OCI-LY7 (cell line): ENCODE measurements at regions not wholly inside any gene's neighbourhood (a gene's known extent, or its start where the extent isn't known, plus 50 kb on each side); places are given as distances from the start of the nearest gene placed in this dataset.

ENCODE experiments used
- BruUV-seq: library from RNA; stranded (reverse); fragments of 400-500 nt; replicated peaks from 2 replicates; lab custom pipeline; 2021; lab: Mats Ljungman, UMichigan
- CTCF ChIA-PET: fragments of 300-600 bp; sonication (Branson Sonifier 250); formaldehyde crosslinking; loops from one replicate; lab custom pipeline; 2022; ENCODE audit warnings: antibody characterized with exemption; ENCODE audit not compliant: unreplicated experiment; lab: Charles Lee
- POLR2A ChIA-PET: fragments of 300-600 bp; sonication (Branson Sonifier 250); formaldehyde crosslinking; loops from one replicate; lab custom pipeline; 2022; ENCODE audit warnings: antibody characterized with exemption; lab: Charles Lee
- DNase-seq: peaks from one replicate; pipeline ENCODE4 v3.0.0-alpha.2; 2015; ENCODE audit warnings: low spot score
- H2AFZ ChIP-seq: fragments of 200-600 bp; sonication (generic), shearing (Covaris generic); 2 replicates; pipeline ENCODE4 v1.6.1; 2014; ENCODE audit warnings: mild to moderate bottlenecking, antibody characterized with exemption, low read length, moderate library complexity
- H3K27ac ChIP-seq: fragments of 200-600 bp; sonication (generic); 2 replicates; pipeline ENCODE4 v1.5.1; 2014; ENCODE audit warnings: mixed run types, low read depth, mild to moderate bottlenecking, moderate library complexity, low read length, inconsistent platforms; ENCODE audit not compliant: poor library complexity, severe bottlenecking
- H3K36me3 ChIP-seq: fragments of 200-600 bp; sonication (generic); 2 replicates; pipeline ENCODE4 v1.6.1; 2014; ENCODE audit warnings: mild to moderate bottlenecking, antibody characterized with exemption, low read length, moderate library complexity, mixed read lengths; ENCODE audit not compliant: insufficient read depth
- H3K4me1 ChIP-seq: fragments of 200-600 bp; sonication (generic); 2 replicates; pipeline ENCODE4 v1.5.1; 2014; ENCODE audit warnings: mild to moderate bottlenecking, low read length; ENCODE audit not compliant: insufficient read depth, poor library complexity, severe bottlenecking
- H3K4me2 ChIP-seq: fragments of 200-600 bp; sonication (generic); 2 replicates; pipeline ENCODE4 v1.6.1; 2014; ENCODE audit warnings: mild to moderate bottlenecking, low read length
- H3K4me3 ChIP-seq: fragments of 200-600 bp; sonication (generic); 2 replicates; pipeline ENCODE4 v1.5.1; 2014; ENCODE audit warnings: mild to moderate bottlenecking, low read depth, low read length; ENCODE audit not compliant: poor library complexity, severe bottlenecking
- H3K79me2 ChIP-seq: fragments of 200-600 bp; sonication (generic); 2 replicates; pipeline ENCODE4 v1.6.1; 2016; ENCODE audit warnings: low read depth, mild to moderate bottlenecking, low read length, moderate library complexity, mixed read lengths; ENCODE audit not compliant: insufficient read depth
- H3K9me2 ChIP-seq: fragments of 200-600 bp; sonication (generic); 2 replicates; pipeline ENCODE4 v1.6.1; 2016; ENCODE audit warnings: mild to moderate bottlenecking, low read length, mixed read lengths; ENCODE audit not compliant: insufficient read depth
- H3K9me3 ChIP-seq: fragments of 200-600 bp; sonication (generic); 2 replicates; pipeline ENCODE4 v1.6.1; 2014; ENCODE audit warnings: mild to moderate bottlenecking, mixed run types, low read length, mixed read lengths
- H4K20me1 ChIP-seq: fragments of 200-600 bp; sonication (generic); 2 replicates; pipeline ENCODE4 v1.6.1; 2014; ENCODE audit warnings: mild to moderate bottlenecking, antibody characterized with exemption, low read length, moderate library complexity, mixed read lengths; ENCODE audit not compliant: insufficient read depth
- EZH2phosphoT487 ChIP-seq: fragments of 200-600 bp; sonication (generic); IDR thresholded peaks from 2 replicates; pipeline ENCODE4 v1.6.1; 2018; ENCODE audit warnings: low read depth, borderline replicate concordance, mild to moderate bottlenecking, mixed run types, antibody characterized with exemption, low read length, moderate library complexity, mixed read lengths
- intact Hi-C: fragments of 100-400 bp; cut with micrococcal nuclease; formaldehyde crosslinking; loops from one replicate; pipeline ENCODE4 v1.10.0; 2022; ENCODE audit not compliant: unreplicated experiment
- TF ChIP-seq, protein P1 (sequence below): fragments of 200-600 bp; sonication (generic); conservative IDR thresholded peaks from 2 replicates; pipeline ENCODE4 v1.5.1; 2014; ENCODE audit warnings: mild to moderate bottlenecking, antibody characterized with exemption, low read length, moderate library complexity, mixed read lengths

DNA sequence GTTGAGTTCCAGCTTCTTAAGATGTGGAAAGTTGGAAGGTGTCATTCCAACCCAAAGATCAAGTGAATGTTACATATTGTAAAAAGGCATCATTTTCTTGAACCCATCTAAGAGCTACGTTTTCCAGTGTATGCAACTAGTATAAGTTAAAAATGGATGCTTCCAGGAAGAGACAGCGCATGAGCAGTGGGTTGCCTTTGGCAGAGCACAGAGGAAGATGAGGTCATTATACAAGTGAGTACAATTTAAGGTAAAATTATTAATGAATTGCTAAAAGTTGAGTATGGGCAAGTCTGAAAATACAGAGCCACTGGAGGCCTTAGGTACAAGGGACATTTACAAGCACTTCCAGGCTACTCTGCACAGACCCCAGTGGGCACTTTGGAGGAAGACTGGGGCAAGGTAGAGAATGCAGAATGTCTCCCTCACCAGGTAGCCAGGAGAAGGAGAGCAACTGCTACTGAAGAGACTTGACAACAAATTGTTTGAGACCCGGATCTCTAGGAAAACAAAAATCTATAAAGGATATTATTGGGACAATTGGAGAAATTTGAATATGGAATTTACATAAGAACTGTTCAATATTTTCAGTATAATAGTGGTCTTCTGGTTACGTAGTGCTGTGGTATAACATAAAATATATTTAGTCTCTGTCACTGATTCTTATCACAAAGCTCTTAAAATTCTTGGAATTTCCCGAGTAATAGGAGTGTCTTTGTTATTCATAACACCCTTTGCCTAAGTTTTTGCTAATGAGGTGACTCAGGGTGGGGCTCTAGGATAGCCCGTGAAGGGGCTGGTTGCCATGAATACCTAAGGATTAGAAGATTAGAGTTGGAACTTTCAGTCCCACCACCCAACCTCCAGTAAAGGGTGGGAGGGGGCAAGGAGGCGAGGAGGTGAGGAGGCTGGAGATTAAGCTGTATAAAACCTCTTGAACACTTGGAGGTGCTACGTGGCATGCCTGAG lies 129.9 kb upstream of the FER start:
- intact Hi-C loops: no loop called here
- Histone ChIP-seq H3K36me3 (no peaks in the 10 kb centered on the region), H2AFZ (no peak overlapping the region), H3K4me1 (no peaks in the 10 kb centered on the region), H3K79me2 (no peaks in the 10 kb centered on the region), H4K20me1 (no peaks in the 10 kb centered on the region), H3K4me3 (no peak overlapping the region), H3K9me2 (no peaks in the 10 kb centered on the region), H3K9me3 (no peaks in the 10 kb centered on the region), H3K27ac (no peak overlapping the region), H3K4me2 (no peak overlapping the region)
- no peak for DNase-seq
- ChIA-PET POLR2A (interaction anchor here (0.6 kb wide), 1 partner anchor 97 kb away, joined by 3 read pairs; no protein-coding TSS in a partner anchor), CTCF (no interaction called here)
- no peak for TF ChIP-seq EZH2phosphoT487
- TF ChIP-seq, protein P1, sequence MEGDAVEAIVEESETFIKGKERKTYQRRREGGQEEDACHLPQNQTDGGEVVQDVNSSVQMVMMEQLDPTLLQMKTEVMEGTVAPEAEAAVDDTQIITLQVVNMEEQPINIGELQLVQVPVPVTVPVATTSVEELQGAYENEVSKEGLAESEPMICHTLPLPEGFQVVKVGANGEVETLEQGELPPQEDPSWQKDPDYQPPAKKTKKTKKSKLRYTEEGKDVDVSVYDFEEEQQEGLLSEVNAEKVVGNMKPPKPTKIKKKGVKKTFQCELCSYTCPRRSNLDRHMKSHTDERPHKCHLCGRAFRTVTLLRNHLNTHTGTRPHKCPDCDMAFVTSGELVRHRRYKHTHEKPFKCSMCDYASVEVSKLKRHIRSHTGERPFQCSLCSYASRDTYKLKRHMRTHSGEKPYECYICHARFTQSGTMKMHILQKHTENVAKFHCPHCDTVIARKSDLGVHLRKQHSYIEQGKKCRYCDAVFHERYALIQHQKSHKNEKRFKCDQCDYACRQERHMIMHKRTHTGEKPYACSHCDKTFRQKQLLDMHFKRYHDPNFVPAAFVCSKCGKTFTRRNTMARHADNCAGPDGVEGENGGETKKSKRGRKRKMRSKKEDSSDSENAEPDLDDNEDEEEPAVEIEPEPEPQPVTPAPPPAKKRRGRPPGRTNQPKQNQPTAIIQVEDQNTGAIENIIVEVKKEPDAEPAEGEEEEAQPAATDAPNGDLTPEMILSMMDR: no peak
- no TSS peak for BruUV-seq

DNA sequence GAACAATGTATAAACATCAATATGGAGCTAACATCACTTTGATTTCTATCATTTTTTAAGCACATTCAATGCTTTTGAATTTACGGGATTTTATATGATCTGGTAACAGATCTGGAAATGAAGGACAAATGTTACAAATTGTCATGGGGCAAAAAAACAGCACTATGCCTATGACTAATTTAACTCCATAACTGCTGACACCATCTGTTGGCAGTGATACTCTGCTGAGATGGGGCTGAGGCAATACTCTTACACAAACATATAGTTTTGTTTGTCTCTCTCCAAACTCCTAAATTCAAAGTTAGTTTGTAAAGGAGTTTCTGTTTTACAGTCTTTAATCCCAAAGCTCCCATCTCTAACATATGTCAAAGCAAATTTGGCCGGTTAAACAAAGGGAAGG lies 132.5 kb upstream of the FER start:
- Histone ChIP-seq H3K27ac (no peak overlapping the region), H3K4me2 (no peak overlapping the region), H3K4me3 (no peak overlapping the region), H3K4me1 (no peaks in the 10 kb centered on the region), H3K36me3 (no peaks in the 10 kb centered on the region), H3K9me2 (no peaks in the 10 kb centered on the region), H2AFZ (no peak overlapping the region), H3K79me2 (no peaks in the 10 kb centered on the region), H4K20me1 (no peaks in the 10 kb centered on the region), H3K9me3 (no peaks in the 10 kb centered on the region)
- POLR2A ChIA-PET: interaction anchor here (0.6 kb wide), 1 partner anchor 49 kb away, joined by 3 read pairs; no protein-coding TSS in a partner anchor
- CTCF ChIA-PET: no interaction called here
- no TSS peak for BruUV-seq
- intact Hi-C loops: no loop called here
- no peak for DNase-seq
- no peak for TF ChIP-seq EZH2phosphoT487
- TF ChIP-seq, protein P1: no peak

DNA sequence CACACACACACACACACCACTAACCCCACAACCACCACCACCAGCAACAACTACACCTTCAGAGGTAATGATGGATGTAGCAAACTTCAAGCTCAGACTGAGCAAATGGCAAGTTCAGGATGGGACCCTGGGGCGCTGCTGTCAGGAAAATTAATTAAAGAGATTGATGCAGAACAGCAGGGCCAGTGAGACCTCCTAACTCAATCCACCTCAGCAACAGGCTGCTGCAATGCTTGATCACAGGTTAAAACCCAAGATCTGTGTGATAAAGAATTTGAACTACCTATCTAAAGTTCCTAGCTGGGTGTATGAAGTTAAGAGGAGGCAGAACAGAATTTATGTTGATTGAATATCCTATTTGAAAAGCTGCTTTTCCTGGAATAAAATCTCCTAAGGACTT lies 140.3 kb upstream of the FER start:
- Histone ChIP-seq H2AFZ (no peak overlapping the region), H3K36me3 (no peaks in the 10 kb centered on the region), H3K4me3 (no peak overlapping the region), H3K4me1 (no peaks in the 10 kb centered on the region), H4K20me1 (no peaks in the 10 kb centered on the region), H3K4me2 (no peak overlapping the region), H3K9me2 (no peaks in the 10 kb centered on the region), H3K79me2 (no peaks in the 10 kb centered on the region), H3K9me3 (no peaks in the 10 kb centered on the region), H3K27ac (no peak overlapping the region)
- TF ChIP-seq, protein P1: no peak
- TF ChIP-seq EZH2phosphoT487: no peak
- no peak for DNase-seq
- POLR2A ChIA-PET: no interaction called here
- CTCF ChIA-PET: no interaction called here
- no TSS peak for BruUV-seq
- intact Hi-C loops: no loop called here
